Forelimb muscle (tissue), 1 donor: ENCODE measurements at regions not wholly inside any gene's neighbourhood (a gene's known extent, or its start where the extent isn't known, plus 50 kb on each side); places are given as distances from the start of the nearest gene placed in this dataset.
"Not testable (repeated sequence)": the region's sequence is repeated elsewhere in the genome, so short reads cannot be mapped to it uniquely, and the experiment has no call there.

ENCODE experiments used
- DNase-seq: peaks from one replicate; pipeline ENCODE4 v3.0.0-alpha.2; 2013; ENCODE audit warnings: low read depth

DNA sequence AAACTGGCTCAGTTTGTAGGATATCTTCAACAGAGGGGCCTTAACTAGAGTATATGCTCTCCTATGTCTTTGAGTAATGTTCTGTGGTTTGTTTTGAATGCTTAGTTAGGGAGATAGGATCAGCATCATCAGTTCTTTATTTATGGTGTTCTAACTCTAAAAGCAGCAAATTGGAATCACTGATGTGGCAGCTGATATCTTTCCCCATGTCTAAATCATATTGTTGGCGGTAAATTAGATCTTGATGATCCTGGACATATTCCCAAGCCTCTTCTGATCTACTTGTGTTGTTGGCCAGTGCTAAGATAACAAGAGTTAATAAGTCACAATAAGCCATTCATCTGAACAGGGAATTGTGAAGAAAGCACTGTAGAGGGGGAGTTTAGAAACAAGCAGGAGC lies 332.4 kb upstream of the DAB2 start:
- DNase-seq: no peak

GRCh38 chr5:39755986-39756385 lies 331.2 kb upstream of the DAB2 start:
- no peak for DNase-seq

DNA sequence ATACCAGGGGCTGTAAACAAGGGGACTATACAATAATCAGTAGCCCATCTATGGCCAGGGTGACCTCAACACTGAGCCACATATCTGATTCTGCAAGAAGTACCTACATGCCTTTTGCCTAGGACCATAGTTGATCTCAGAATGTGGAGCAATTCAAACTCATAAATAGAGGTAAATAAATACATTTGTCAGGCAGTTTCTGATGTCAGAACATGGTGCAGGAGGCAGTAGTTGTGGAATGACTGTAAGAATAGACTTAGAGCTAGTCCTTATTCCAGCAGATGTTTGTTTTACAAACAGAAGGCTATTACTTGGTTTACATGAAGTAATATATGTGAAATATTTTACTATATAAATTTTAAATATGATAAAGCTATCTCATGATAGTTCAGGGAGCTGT lies 330.7 kb upstream of the DAB2 start:
- DNase-seq: no peak

GRCh38 chr5:39753747-39754146 lies 329.0 kb upstream of the DAB2 start:
- DNase-seq: not testable (repeated sequence)

- DNase-seq: no peak
Measured at GRCh38 chr5:39750661-39751060, 325.9 kb upstream of the DAB2 start.

DNA sequence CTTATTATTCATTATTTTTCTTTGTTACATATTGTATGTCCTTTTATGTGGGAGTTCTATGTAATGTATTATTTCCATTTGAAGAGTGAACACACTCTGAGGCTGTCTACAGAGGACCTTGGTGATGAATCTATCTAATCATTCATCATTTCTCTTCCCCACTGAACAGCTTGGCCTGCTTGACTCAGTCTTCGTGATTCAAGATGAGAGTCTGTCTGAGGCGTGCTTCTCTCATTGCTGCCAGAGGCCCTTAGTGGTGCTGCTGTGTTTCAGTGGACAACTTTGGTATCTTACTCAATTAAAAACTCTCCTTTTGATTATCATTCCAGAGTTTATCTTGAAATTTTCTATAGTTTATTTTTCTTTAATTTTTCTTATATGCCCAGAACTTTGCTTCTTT lies 318.1 kb upstream of the DAB2 start:
- DNase-seq: no peak

GRCh38 chr5:39740404-39740803 lies 315.6 kb upstream of the DAB2 start:
- DNase-seq: no peak

- no peak for DNase-seq
Measured at GRCh38 chr5:39732166-39732565, 307.4 kb upstream of the DAB2 start.

- DNase-seq: no peak
Measured at GRCh38 chr5:39730699-39731098, 305.9 kb upstream of the DAB2 start.

GRCh38 chr5:39730006-39730405 lies 305.2 kb upstream of the DAB2 start:
- no peak for DNase-seq

DNA sequence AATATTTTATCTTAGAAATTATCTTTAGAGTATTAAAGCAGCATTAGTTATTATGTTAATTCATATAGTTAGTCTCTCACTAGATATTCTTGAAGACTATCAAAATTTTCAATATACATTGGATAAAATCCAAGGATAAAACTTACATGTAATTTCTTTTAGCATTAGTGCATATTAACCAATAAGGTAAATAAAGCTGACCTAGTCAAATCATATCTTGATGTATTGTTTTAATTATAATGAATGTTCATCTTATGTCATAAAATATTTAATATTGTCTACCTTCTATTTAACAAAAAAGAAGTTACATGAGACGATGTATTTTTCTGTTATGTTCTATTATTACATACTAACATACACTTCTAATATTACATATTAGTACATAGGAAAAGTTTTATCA lies 301.7 kb upstream of the DAB2 start:
- DNase-seq: no peak

GRCh38 chr5:39721394-39721793 lies 296.6 kb upstream of the DAB2 start:
- DNase-seq: no peak

- DNase-seq: no peak
Measured at GRCh38 chr5:39720136-39720535, 295.4 kb upstream of the DAB2 start.

DNA sequence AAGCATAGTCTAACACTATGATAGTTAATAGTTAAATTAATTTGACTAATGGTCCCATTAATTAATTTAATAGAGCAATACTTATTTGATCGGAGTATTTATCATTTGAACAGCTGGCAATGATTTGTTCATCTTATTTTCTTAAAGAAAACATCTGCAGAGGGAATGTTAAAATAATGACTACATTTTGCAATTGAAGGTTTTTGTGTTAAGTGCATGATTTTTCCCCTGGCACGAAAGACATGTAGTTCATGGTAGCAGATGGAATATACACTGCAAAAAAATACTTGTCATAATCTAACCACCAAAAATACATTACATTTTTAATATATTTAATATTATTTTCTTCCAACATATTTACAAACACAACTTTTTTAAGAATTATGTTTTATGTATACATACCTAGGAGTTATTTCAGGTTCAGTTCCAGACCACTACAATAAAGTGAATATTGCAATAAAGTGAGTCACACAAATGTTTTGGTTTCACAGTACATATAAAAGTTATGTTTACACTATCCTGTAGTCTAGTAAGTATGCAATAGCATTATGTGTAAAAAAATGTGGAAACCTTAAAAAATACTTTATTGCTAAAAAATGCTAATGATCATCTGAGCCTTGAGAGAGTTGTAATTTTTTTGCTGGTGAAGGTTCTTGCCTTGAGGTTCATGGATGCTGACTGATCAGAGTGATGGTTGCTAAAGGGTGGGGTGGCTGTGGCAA lies 292.6 kb upstream of the DAB2 start:
- DNase-seq: peak; percentile 25

- DNase-seq: no peak
Measured at GRCh38 chr5:39716532-39717028, 291.8 kb upstream of the DAB2 start.

GRCh38 chr5:39714036-39714698 lies 289.4 kb upstream of the DAB2 start:
- peak; percentile 77 for DNase-seq

GRCh38 chr5:39713250-39713916 lies 288.6 kb upstream of the DAB2 start:
- DNase-seq: peak; percentile 51

- DNase-seq: no peak
Measured at GRCh38 chr5:39712316-39713249, 287.8 kb upstream of the DAB2 start.

- DNase-seq: no peak
Measured at GRCh38 chr5:39711821-39712220, 287.0 kb upstream of the DAB2 start.

- no peak for DNase-seq
Measured at GRCh38 chr5:39709032-39709431, 284.3 kb upstream of the DAB2 start.

- no peak for DNase-seq
Measured at GRCh38 chr5:39702928-39703327, 278.1 kb upstream of the DAB2 start.

DNA sequence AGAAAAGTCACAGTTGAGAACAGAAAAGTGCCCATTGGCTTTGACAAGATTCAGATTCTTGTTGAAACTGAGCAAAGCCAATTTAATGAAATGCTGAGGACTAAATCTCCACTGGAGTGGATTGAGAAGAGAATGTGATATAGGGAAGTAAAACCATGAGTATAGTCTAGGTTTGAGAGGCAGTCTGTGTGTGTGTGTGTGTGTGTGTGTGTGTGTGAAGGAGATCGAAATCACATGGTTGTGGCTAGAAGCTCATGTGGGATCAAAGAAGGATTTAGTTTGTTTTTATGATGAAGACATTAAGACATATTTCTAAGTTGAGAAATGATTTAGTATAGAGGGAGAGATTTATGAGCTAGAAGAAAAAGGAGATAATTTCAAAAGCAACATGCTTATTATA lies 275.7 kb upstream of the DAB2 start:
- no peak for DNase-seq
